Peyer's patch (tissue), 4 donors: ENCODE measurements at regions not wholly inside any gene's neighbourhood (a gene's known extent, or its start where the extent isn't known, plus 50 kb on each side); places are given as distances from the start of the nearest gene placed in this dataset.

Experiments
- CTCF ChIP-seq, 6 experiments: fragments of 450-650 bp in 4 of 6; fragments of 200-600 bp in 2 of 6; sonication (generic) in 1 of 6; IDR thresholded peaks; one replicate each; pipeline ENCODE4 v1.5.1; 2017 to 2019; ENCODE audit warnings: antibody characterized with exemption in 6 of 6, mild to moderate bottlenecking in 3 of 6, moderate library complexity in 1 of 6
- POLR2A ChIP-seq, 2 donors: fragments of 450-650 bp; IDR thresholded peaks; one replicate each; pipeline ENCODE4 v1.5.1; 2017; ENCODE audit warnings: antibody characterized with exemption in 2 of 2, mild to moderate bottlenecking in 2 of 2, moderate library complexity in 2 of 2

DNA sequence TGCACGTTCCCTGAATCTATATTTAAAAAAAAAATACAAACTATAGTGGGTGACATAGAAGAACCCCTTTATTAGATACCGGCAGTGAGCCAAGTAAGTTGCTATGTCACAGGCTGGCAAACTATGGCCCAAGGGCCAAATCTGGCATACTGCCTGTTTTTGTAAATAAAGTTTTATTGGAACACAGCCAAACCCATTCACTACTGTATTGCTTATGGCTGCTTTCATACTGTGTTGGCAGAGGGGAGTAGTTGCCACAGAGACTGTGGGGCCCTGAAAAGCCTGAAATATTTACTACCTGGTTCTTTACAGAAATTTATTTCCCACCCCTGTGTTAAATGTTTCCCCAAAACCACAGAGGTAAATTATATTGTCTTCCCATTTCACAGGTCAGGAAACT, 71.2 kb upstream of the EGFL6 start:
- TF ChIP-seq CTCF (IDR thresholded peaks at IDR 0.05) (no peak), POLR2A (IDR thresholded peaks at IDR 0.05) (no peak)
